ENCODE measurements at regions not wholly inside any gene's neighbourhood (a gene's known extent, or its start where the extent isn't known, plus 50 kb on each side); places are given as distances from the start of the nearest gene placed in this dataset.
"Not testable (repeated sequence)": the region's sequence is repeated elsewhere in the genome, so short reads cannot be mapped to it uniquely, and the experiment has no call there.

DNA sequence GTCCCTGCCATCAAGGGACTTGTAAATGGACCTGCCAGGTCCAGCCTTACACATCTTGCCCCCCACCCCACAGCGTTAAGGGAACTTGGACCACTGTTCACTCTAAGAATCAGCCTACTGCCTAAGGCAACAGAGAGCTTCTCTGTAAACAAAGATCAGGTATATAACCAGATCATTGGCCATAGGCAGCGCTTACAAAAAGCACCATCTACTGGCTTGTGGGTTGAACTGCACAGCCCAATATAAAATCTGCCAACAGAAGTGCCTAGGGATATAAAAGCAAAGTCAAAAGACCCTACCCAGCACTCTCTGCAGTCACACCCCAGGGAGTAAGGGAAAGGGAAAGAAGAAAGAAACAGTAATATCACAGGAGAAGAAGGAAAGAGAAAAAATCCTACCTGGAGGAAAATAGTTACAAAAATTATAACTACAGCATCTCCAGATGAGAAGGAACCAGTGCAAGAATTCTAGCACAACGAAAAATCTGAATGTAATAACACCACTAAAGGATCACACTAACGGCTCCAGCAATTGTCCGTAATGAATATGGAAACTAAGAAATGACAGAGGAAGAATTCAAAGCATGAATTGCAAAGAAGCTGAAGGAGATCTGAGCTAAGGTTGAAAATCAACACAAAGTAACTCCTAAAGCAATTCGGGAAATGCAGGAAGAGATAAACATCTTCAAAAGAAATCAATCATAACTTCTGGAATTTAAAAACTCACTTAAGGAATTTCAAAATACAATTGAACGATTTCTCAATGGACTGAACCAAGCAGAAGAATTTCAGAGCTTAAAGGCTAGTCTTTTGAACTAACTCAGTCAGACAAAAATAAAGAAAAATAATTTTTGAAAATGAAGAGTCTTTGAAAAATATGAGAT is 95.2 kb upstream of the PCED1B start:
- Mint-ChIP-seq H3K27ac (ENCODE audit: unreplicated experiment) (no peak overlapping the region), H3K36me3 (ENCODE audit: insufficient read depth, unreplicated experiment) (no peaks in the 10 kb centered on the region), H3K27me3 (ENCODE audit: unreplicated experiment) (no peaks in the 10 kb centered on the region), H3K4me3 (ENCODE audit: low read depth, unreplicated experiment) (no peak overlapping the region), H3K9me3 (ENCODE audit: low read depth, unreplicated experiment) (peaks cover 3% of the 10 kb centered on the region), H3K4me1 (ENCODE audit: low read depth, unreplicated experiment) (peaks cover 9% of the 10 kb centered on the region)
- BruUV-seq (replicated peaks) = no TSS peak
- TF ChIP-seq, protein P1, sequence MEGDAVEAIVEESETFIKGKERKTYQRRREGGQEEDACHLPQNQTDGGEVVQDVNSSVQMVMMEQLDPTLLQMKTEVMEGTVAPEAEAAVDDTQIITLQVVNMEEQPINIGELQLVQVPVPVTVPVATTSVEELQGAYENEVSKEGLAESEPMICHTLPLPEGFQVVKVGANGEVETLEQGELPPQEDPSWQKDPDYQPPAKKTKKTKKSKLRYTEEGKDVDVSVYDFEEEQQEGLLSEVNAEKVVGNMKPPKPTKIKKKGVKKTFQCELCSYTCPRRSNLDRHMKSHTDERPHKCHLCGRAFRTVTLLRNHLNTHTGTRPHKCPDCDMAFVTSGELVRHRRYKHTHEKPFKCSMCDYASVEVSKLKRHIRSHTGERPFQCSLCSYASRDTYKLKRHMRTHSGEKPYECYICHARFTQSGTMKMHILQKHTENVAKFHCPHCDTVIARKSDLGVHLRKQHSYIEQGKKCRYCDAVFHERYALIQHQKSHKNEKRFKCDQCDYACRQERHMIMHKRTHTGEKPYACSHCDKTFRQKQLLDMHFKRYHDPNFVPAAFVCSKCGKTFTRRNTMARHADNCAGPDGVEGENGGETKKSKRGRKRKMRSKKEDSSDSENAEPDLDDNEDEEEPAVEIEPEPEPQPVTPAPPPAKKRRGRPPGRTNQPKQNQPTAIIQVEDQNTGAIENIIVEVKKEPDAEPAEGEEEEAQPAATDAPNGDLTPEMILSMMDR (IDR thresholded peaks at IDR 0.05; ENCODE audit: unreplicated experiment) = peak; percentile 32
- CTCF ChIA-PET = interaction anchor here (0.6 to 1.3 kb wide), 6 partner anchors 14 to 859 kb away, joined by 3 to 5 read pairs (median 3); no protein-coding TSS in a partner anchor
- intact Hi-C loops (cut with micrococcal nuclease; ENCODE audit: unreplicated experiment) = loop anchor here (5.0 kb wide), 1 partner anchor 42 kb away; no protein-coding TSS in a partner anchor
- peak; percentile 20 for DNase-seq

DNA sequence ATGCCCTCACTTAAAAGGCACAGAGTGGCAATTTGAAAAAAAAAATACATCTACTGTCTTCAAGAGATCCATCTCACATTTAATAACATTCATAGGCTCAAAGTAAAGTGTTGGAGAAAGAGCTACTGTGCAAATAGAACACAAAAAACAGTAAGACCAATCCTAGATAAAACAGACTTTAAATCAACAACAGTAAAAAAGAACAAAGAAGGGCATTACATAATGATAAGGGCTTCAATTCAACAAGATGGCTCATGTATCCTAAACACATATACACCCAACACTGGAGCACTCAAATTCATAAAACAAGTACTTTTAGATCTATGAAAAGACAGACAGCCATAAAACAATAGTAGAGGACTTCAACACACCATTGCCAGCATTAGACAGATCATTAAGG is 93.6 kb upstream of the PCED1B start:
- H3K4me1 Mint-ChIP-seq (ENCODE audit: low read depth, unreplicated experiment) = peaks cover 9% of the 10 kb centered on the region
- BruUV-seq (replicated peaks) = no TSS peak
- CTCF ChIA-PET = no interaction called here
- H3K9me3 Mint-ChIP-seq (ENCODE audit: low read depth, unreplicated experiment) = peaks cover 7% of the 10 kb centered on the region
- no peak overlapping the region for H3K27ac Mint-ChIP-seq (ENCODE audit: unreplicated experiment)
- H3K36me3 Mint-ChIP-seq (ENCODE audit: insufficient read depth, unreplicated experiment) = no peaks in the 10 kb centered on the region
- intact Hi-C loops (cut with micrococcal nuclease; ENCODE audit: unreplicated experiment) = no loop called here
- TF ChIP-seq, protein P1 (IDR thresholded peaks at IDR 0.05; ENCODE audit: unreplicated experiment) = no peak
- DNase-seq = no peak
- H3K27me3 Mint-ChIP-seq (ENCODE audit: unreplicated experiment) = no peaks in the 10 kb centered on the region
- H3K4me3 Mint-ChIP-seq (ENCODE audit: low read depth, unreplicated experiment) = no peak overlapping the region

GRCh38 chr12:46988122-46988521 is 91.3 kb upstream of the PCED1B start:
- intact Hi-C loops (cut with micrococcal nuclease; ENCODE audit: unreplicated experiment); H3K4me3 Mint-ChIP-seq (ENCODE audit: low read depth, unreplicated experiment); H3K36me3 Mint-ChIP-seq (ENCODE audit: insufficient read depth, unreplicated experiment); CTCF ChIA-PET; DNase-seq; BruUV-seq (replicated peaks); H3K27me3 Mint-ChIP-seq (ENCODE audit: unreplicated experiment); H3K4me1 Mint-ChIP-seq (ENCODE audit: low read depth, unreplicated experiment); H3K27ac Mint-ChIP-seq (ENCODE audit: unreplicated experiment); H3K9me3 Mint-ChIP-seq (ENCODE audit: low read depth, unreplicated experiment): not testable (repeated sequence)

GRCh38 chr12:46990211-46990610 is 89.2 kb upstream of the PCED1B start:
- H3K36me3 Mint-ChIP-seq (ENCODE audit: insufficient read depth, unreplicated experiment) = no peaks in the 10 kb centered on the region
- intact Hi-C loops (cut with micrococcal nuclease; ENCODE audit: unreplicated experiment) = no loop called here
- no peak overlapping the region for H3K27ac Mint-ChIP-seq (ENCODE audit: unreplicated experiment)
- no TSS peak for BruUV-seq (replicated peaks)
- H3K4me3 Mint-ChIP-seq (ENCODE audit: low read depth, unreplicated experiment) = no peak overlapping the region
- no peaks in the 10 kb centered on the region for H3K27me3 Mint-ChIP-seq (ENCODE audit: unreplicated experiment)
- peaks cover 7% of the 10 kb centered on the region for H3K9me3 Mint-ChIP-seq (ENCODE audit: low read depth, unreplicated experiment)
- H3K4me1 Mint-ChIP-seq (ENCODE audit: low read depth, unreplicated experiment) = no peaks in the 10 kb centered on the region
- TF ChIP-seq, protein P1 (IDR thresholded peaks at IDR 0.05; ENCODE audit: unreplicated experiment) = no peak
- no peak for DNase-seq
- CTCF ChIA-PET = no interaction called here

GRCh38 chr12:46992051-46992450 is 87.4 kb upstream of the PCED1B start:
- intact Hi-C loops (cut with micrococcal nuclease; ENCODE audit: unreplicated experiment); CTCF ChIA-PET; H3K27me3 Mint-ChIP-seq (ENCODE audit: unreplicated experiment): not testable (repeated sequence)

More at GRCh38 chr12:46992051-46992450, 87.4 kb upstream of the PCED1B start:
- not testable (repeated sequence) for DNase-seq; BruUV-seq (replicated peaks); H3K27ac Mint-ChIP-seq (ENCODE audit: unreplicated experiment); H3K4me3 Mint-ChIP-seq (ENCODE audit: low read depth, unreplicated experiment); H3K9me3 Mint-ChIP-seq (ENCODE audit: low read depth, unreplicated experiment); H3K4me1 Mint-ChIP-seq (ENCODE audit: low read depth, unreplicated experiment); H3K36me3 Mint-ChIP-seq (ENCODE audit: insufficient read depth, unreplicated experiment)
